GM23338 (cell line): ENCODE measurements at regions not wholly inside any gene's neighbourhood (a gene's known extent, or its start where the extent isn't known, plus 50 kb on each side); places are given as distances from the start of the nearest gene placed in this dataset.

Experiments used
- ATAC-seq: fragments of 200-7000 bp; cut with Tn5 transposase; 3 replicates; pipeline ENCODE4 v1.9.1; 2020
- DNase-seq: peaks from one replicate; pipeline ENCODE4 v3.0.0-alpha.2; 2015; ENCODE audit warnings: low spot score
- H2AFZ ChIP-seq: fragments of 200-600 bp; sonication (generic); 2 replicates; pipeline ENCODE4 v1.8.0; 2016; ENCODE audit warnings: antibody characterized with exemption, mild to moderate bottlenecking, moderate library complexity
- H3F3A ChIP-seq: fragments of 200-600 bp; sonication (generic); replicated peaks from 2 replicates; pipeline ENCODE4 v1.8.0; 2017; ENCODE audit warnings: antibody characterized with exemption, mixed run types, low read depth
- H3K27ac ChIP-seq: fragments of 200-600 bp; sonication (generic); 2 replicates; pipeline ENCODE4 v1.6.1; 2016; ENCODE audit warnings: low read depth
- H3K27me3 ChIP-seq: fragments of 200-600 bp; sonication (generic); 2 replicates; pipeline ENCODE4 v1.8.0; 2016; ENCODE audit warnings: mild to moderate bottlenecking, mixed run types, moderate library complexity; ENCODE audit not compliant: insufficient read depth
- H3K36me3 ChIP-seq: fragments of 200-600 bp; sonication (generic); 2 replicates; pipeline ENCODE4 v1.8.0; 2016; ENCODE audit warnings: mild to moderate bottlenecking; ENCODE audit not compliant: insufficient read depth
- H3K4me1 ChIP-seq: fragments of 200-600 bp; sonication (generic); 2 replicates; pipeline ENCODE4 v1.8.0; 2016; ENCODE audit warnings: mild to moderate bottlenecking, moderate library complexity; ENCODE audit not compliant: insufficient read depth
- H3K4me2 ChIP-seq: fragments of 200-600 bp; sonication (generic); 2 replicates; pipeline ENCODE4 v1.7.1; 2017; ENCODE audit warnings: mixed run types
- H3K4me3 ChIP-seq: fragments of 200-600 bp; sonication (generic); 2 replicates; pipeline ENCODE4 v1.6.1; 2016; ENCODE audit warnings: mixed run types
- H3K79me2 ChIP-seq: fragments of 200-600 bp; sonication (generic); replicated peaks from 2 replicates; pipeline ENCODE4 v1.8.0; 2017; ENCODE audit warnings: mild to moderate bottlenecking; ENCODE audit not compliant: insufficient read depth
- H3K9me2 ChIP-seq: fragments of 200-600 bp; sonication (generic); 2 replicates; pipeline ENCODE4 v1.8.0; 2017; ENCODE audit not compliant: insufficient read depth
- H4K20me1 ChIP-seq: fragments of 200-600 bp; sonication (generic); replicated peaks from 2 replicates; pipeline ENCODE4 v1.8.0; 2017; ENCODE audit warnings: mild to moderate bottlenecking; ENCODE audit not compliant: insufficient read depth
- H3K27ac Mint-ChIP-seq: 2 replicates; pipeline ENCODE4 v1.8.0; 2020; ENCODE audit warnings: inconsistent platforms, mild to moderate bottlenecking, moderate library complexity, mixed read lengths
- H3K27me3 Mint-ChIP-seq: 3 replicates; pipeline ENCODE4 v1.8.0; 2022; ENCODE audit warnings: low read depth, mild to moderate bottlenecking, moderate library complexity, mixed read lengths, inconsistent platforms; ENCODE audit not compliant: insufficient read depth, poor library complexity
- H3K36me3 Mint-ChIP-seq: 3 replicates; pipeline ENCODE4 v1.8.0; 2021; ENCODE audit warnings: low read depth, mild to moderate bottlenecking, inconsistent platforms, moderate library complexity, mixed read lengths
- H3K4me1 Mint-ChIP-seq: 3 replicates; pipeline ENCODE4 v1.8.0; 2020; ENCODE audit warnings: mild to moderate bottlenecking, inconsistent platforms, mixed read lengths
- H3K4me3 Mint-ChIP-seq: 3 replicates; pipeline ENCODE4 v1.8.0; 2021; ENCODE audit warnings: moderate library complexity, mild to moderate bottlenecking, inconsistent platforms, mixed read lengths
- H3K9me3 Mint-ChIP-seq: 3 replicates; pipeline ENCODE4 v1.8.0; 2020; ENCODE audit warnings: moderate library complexity, mild to moderate bottlenecking, inconsistent platforms, mixed read lengths
- ETS1 ChIP-seq: IDR thresholded peaks from 2 replicates; pipeline ENCODE4 v1.6.1; 2016; ENCODE audit warnings: antibody characterized with exemption
- EZH2 ChIP-seq: fragments of 200-600 bp; sonication (generic); IDR thresholded peaks from one replicate; pipeline ENCODE4 v1.8.0; 2017; ENCODE audit warnings: antibody characterized with exemption, mild to moderate bottlenecking, low read depth; ENCODE audit not compliant: unreplicated experiment
- EZH2phosphoT487 ChIP-seq: fragments of 200-600 bp; sonication (generic); IDR thresholded peaks from one replicate; pipeline ENCODE4 v1.8.1; 2018; ENCODE audit warnings: antibody characterized with exemption; ENCODE audit not compliant: unreplicated experiment
- JUNB ChIP-seq: IDR thresholded peaks from one replicate; pipeline ENCODE4 v1.6.1; 2016; ENCODE audit warnings: antibody characterized with exemption; ENCODE audit not compliant: unreplicated experiment
- NANOG ChIP-seq: IDR thresholded peaks from 2 replicates; pipeline ENCODE4 v1.6.1; 2016; ENCODE audit warnings: antibody characterized with exemption, borderline replicate concordance
- STAT1 ChIP-seq: IDR thresholded peaks from one replicate; pipeline ENCODE4 v1.6.1; 2016; ENCODE audit warnings: antibody characterized with exemption; ENCODE audit not compliant: unreplicated experiment
- ZNF331 ChIP-seq: fragments of 250-450 bp; sonication (Bioruptor Pico); IDR thresholded peaks from 2 replicates; pipeline ENCODE4 v1.5.0; 2020; ENCODE audit warnings: low read depth, mild to moderate bottlenecking, moderate library complexity
- TF ChIP-seq, protein P1 (sequence below): fragments of 250-450 bp; sonication (Bioruptor Pico); IDR thresholded peaks from 2 replicates; pipeline ENCODE4 v1.5.0; 2020; ENCODE audit warnings: mild to moderate bottlenecking, moderate library complexity

DNA sequence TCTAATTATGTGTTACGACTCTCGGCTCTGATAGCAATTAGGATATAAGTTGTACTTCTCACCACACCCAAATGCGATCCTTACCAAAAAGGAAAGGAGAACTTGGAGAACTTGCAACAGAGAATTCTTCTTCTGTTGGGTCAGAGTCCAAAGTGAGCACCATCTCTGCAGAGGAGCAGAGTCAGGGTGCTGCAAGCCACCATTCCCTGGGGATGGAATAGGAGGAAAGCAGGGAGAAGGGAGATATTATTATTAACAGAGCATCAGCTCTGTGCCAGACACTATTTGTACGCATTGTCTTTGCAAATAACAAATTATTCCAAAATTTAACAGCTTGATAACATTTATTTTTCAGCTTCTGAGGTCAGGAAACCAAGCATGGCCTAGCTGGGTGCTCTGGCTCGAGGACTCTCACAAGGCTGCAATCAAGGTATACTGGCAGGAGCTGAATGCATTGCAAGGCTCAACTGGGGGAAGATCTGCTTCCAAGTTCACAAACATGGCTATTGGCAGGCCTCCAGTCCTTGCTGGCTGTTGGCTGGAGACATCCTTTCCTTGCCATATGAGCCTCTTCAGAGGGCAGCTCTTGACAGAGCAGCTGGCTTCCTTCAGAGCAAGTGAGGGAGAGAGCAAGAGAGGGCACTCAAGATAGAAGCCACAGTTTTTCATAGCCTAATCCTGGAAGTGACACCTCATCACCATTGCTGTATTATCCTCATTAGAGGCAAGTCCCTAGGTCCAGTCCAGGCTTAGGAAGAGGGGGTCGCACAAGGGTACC, 296.2 kb upstream of the CDH5 start:
- H3K4me1 Mint-ChIP-seq, result no peaks in the 10 kb centered on the region; the same call in 2 of the 3 replicates
- no peaks in the 10 kb centered on the region for H3K27me3 ChIP-seq
- ATAC-seq (no peak), DNase-seq (no peak)
- TF ChIP-seq ETS1 (no peak), ZNF331 (CRISPR knock-in tag) (no peak), STAT1 (no peak), EZH2phosphoT487 (no peak), EZH2 (no peak), JUNB (no peak), NANOG (no peak)
- TF ChIP-seq, protein P1, sequence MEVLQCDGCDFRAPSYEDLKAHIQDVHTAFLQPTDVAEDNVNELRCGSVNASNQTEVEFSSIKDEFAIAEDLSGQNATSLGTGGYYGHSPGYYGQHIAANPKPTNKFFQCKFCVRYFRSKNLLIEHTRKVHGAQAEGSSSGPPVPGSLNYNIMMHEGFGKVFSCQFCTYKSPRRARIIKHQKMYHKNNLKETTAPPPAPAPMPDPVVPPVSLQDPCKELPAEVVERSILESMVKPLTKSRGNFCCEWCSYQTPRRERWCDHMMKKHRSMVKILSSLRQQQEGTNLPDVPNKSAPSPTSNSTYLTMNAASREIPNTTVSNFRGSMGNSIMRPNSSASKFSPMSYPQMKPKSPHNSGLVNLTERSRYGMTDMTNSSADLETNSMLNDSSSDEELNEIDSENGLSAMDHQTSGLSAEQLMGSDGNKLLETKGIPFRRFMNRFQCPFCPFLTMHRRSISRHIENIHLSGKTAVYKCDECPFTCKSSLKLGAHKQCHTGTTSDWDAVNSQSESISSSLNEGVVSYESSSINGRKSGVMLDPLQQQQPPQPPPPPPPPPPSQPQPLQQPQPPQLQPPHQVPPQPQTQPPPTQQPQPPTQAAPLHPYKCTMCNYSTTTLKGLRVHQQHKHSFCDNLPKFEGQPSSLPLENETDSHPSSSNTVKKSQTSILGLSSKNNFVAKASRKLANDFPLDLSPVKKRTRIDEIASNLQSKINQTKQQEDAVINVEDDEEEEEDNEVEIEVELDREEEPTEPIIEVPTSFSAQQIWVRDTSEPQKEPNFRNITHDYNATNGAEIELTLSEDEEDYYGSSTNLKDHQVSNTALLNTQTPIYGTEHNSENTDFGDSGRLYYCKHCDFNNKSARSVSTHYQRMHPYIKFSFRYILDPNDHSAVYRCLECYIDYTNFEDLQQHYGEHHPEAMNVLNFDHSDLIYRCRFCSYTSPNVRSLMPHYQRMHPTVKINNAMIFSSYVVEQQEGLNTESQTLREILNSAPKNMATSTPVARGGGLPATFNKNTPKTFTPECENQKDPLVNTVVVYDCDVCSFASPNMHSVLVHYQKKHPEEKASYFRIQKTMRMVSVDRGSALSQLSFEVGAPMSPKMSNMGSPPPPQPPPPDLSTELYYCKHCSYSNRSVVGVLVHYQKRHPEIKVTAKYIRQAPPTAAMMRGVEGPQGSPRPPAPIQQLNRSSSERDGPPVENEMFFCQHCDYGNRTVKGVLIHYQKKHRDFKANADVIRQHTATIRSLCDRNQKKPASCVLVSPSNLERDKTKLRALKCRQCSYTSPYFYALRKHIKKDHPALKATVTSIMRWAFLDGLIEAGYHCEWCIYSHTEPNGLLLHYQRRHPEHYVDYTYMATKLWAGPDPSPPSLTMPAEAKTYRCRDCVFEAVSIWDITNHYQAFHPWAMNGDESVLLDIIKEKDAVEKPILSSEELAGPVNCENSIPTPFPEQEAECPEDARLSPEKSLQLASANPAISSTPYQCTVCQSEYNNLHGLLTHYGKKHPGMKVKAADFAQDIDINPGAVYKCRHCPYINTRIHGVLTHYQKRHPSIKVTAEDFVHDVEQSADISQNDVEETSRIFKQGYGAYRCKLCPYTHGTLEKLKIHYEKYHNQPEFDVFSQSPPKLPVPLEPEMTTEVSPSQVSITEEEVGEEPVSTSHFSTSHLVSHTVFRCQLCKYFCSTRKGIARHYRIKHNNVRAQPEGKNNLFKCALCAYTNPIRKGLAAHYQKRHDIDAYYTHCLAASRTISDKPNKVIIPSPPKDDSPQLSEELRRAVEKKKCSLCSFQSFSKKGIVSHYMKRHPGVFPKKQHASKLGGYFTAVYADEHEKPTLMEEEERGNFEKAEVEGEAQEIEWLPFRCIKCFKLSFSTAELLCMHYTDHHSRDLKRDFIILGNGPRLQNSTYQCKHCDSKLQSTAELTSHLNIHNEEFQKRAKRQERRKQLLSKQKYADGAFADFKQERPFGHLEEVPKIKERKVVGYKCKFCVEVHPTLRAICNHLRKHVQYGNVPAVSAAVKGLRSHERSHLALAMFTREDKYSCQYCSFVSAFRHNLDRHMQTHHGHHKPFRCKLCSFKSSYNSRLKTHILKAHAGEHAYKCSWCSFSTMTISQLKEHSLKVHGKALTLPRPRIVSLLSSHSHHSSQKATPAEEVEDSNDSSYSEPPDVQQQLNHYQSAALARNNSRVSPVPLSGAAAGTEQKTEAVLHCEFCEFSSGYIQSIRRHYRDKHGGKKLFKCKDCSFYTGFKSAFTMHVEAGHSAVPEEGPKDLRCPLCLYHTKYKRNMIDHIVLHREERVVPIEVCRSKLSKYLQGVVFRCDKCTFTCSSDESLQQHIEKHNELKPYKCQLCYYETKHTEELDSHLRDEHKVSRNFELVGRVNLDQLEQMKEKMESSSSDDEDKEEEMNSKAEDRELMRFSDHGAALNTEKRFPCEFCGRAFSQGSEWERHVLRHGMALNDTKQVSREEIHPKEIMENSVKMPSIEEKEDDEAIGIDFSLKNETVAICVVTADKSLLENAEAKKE (CRISPR knock-in tag), result no peak
- peaks cover 4% of the 10 kb centered on the region for H3K27me3 Mint-ChIP-seq
- no peak overlapping the region for H3K27ac Mint-ChIP-seq
- H3K4me2 ChIP-seq, result no peak overlapping the region
- no peak overlapping the region for H3K4me3 Mint-ChIP-seq
- no peak overlapping the region for H3K27ac ChIP-seq
- no peaks in the 10 kb centered on the region for H3K9me3 Mint-ChIP-seq
- 0 out of 2 replicates have a peak, but pooled peaks cover under 1% of the 10 kb centered on the region for H3K4me1 ChIP-seq
- H4K20me1 ChIP-seq, result no peaks in the 10 kb centered on the region
- H3K4me3 ChIP-seq, result no peak overlapping the region
- peak overlapping the region; percentile 59; the same call in 1 of the 2 replicates for H2AFZ ChIP-seq
- H3K79me2 ChIP-seq, result no peaks in the 10 kb centered on the region
- no peaks in the 10 kb centered on the region for H3K36me3 ChIP-seq
- H3K9me2 ChIP-seq, result 0 out of 2 replicates have a peak, but pooled peaks cover 2% of the 10 kb centered on the region
- H3F3A ChIP-seq, result no peaks in the 10 kb centered on the region
- no peaks in the 10 kb centered on the region for H3K36me3 Mint-ChIP-seq
